HUES6 (cell line): ENCODE measurements at regions not wholly inside any gene's neighbourhood (a gene's known extent, or its start where the extent isn't known, plus 50 kb on each side); places are given as distances from the start of the nearest gene placed in this dataset.

Experiments used
- H3K27ac ChIP-seq: 2 replicates; pipeline ENCODE4 v1.7.0; 2013; ENCODE audit warnings: low read depth, mild to moderate bottlenecking, low read length, inconsistent platforms
- H3K27me3 ChIP-seq: 2 replicates; pipeline ENCODE4 v1.6.1; 2013; ENCODE audit warnings: low read length; ENCODE audit not compliant: control insufficient read depth, insufficient read depth
- H3K36me3 ChIP-seq: 2 replicates; pipeline ENCODE4 v1.6.1; 2013; ENCODE audit warnings: low read length; ENCODE audit not compliant: control insufficient read depth, insufficient read depth
- H3K4me1 ChIP-seq: 2 replicates; pipeline ENCODE4 v1.6.1; 2013; ENCODE audit warnings: low read length; ENCODE audit not compliant: control insufficient read depth, insufficient read depth
- H3K4me3 ChIP-seq: 2 replicates; pipeline ENCODE4 v1.5.1; 2013; ENCODE audit warnings: low read depth, low read length
- H3K9ac ChIP-seq: one replicate; pipeline ENCODE4 v1.6.1; 2013; ENCODE audit warnings: mild to moderate bottlenecking, low read length
- H3K9me3 ChIP-seq: 2 replicates; pipeline ENCODE4 v1.6.1; 2013; ENCODE audit warnings: low read depth, low read length; ENCODE audit not compliant: control insufficient read depth, insufficient read depth

DNA sequence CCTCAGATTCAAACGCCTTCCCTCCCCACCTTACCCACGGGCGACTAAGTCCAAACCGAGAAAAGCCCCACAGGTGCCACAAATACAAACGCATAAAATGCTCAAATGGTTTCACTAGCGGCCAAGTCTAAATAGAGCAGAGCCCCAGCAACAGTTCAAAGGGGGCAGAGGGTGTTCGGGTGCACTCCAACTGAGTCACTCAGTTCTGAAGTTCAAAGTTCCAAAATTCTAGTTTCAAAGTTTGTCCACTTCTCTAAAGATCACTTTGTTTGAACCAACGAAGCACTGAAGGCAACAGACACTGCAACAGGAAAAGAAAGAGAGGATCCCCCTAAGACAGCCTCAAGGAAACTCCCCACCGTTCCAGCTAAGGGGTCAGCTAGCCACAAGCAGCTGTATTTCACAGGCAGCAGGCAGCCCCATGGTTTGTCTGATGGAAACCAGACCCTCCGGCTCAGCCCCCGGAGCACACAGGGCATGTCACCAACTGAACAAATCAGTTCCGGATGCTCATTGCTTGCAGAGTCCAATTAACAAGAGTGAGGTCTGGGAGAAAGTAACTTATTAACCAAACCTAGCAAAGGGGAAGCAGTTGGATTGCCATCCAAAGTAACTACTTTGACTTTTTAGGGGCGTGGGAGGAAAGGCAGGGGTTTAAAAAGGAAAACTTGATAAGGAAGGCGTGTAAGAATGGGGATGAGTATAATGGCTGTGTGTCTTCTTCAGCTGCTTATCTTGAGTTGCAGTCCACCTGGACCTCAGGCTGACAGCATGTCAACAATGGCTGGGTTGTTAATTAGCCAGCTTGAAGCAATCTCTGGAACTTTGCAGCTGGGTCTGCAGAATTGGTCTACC, 1423.9 kb upstream of the PRMT6 start:
- no peak overlapping the region for H3K9ac ChIP-seq
- H3K9me3 ChIP-seq = no peaks in the 10 kb centered on the region
- H3K4me3 ChIP-seq = no peak overlapping the region
- no peaks in the 10 kb centered on the region for H3K36me3 ChIP-seq
- H3K4me1 ChIP-seq = no peaks in the 10 kb centered on the region
- H3K27me3 ChIP-seq = no peaks in the 10 kb centered on the region
- H3K27ac ChIP-seq = no peak overlapping the region

DNA sequence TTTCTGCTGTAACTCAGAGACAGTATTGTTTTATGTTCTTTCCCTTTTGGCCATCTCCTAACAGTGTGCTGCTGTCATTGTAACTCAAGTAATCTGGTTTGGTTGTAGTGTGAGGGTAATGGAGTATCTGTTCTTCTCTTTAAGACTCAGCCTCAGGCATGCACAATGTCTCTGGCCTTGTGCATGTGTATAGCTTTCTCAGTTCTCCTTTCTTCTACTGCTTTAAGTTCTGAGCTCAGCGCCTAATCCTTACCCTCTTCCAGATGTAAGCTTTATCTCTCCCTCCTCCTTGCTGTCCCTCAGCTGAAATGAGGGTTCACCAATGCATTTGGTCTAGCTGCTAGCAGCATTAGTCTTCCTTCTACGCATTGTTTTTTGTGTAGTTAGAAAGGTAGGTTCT, 1420.4 kb upstream of the PRMT6 start:
- Histone ChIP-seq H3K4me3 (no peak overlapping the region), H3K36me3 (no peaks in the 10 kb centered on the region), H3K9ac (no peak overlapping the region), H3K27me3 (no peaks in the 10 kb centered on the region), H3K4me1 (no peaks in the 10 kb centered on the region), H3K9me3 (no peaks in the 10 kb centered on the region), H3K27ac (no peak overlapping the region)

DNA sequence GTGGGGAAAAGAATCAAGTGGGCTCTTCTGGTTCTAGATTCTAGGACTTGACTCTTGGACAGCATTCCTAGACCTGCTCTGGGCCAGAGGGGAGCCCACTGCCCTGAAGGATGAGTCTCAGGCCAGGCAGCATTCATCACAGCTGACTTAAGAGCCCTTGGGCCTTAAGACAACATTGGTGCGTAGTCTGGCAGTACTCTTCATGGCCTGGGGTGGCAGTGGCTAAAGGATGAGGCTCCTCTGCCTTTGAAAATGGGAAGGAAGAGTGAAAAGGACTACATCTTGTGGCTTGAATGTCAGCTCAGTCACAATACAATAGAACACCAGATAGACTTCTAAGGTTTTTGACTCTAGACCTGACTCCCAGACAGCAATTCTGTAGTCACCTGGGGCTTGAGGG, 1415.1 kb upstream of the PRMT6 start:
- Histone ChIP-seq H3K4me3 (no peak overlapping the region), H3K9me3 (no peaks in the 10 kb centered on the region), H3K9ac (no peak overlapping the region), H3K4me1 (no peaks in the 10 kb centered on the region), H3K27me3 (no peaks in the 10 kb centered on the region), H3K36me3 (no peaks in the 10 kb centered on the region), H3K27ac (no peak overlapping the region)

DNA sequence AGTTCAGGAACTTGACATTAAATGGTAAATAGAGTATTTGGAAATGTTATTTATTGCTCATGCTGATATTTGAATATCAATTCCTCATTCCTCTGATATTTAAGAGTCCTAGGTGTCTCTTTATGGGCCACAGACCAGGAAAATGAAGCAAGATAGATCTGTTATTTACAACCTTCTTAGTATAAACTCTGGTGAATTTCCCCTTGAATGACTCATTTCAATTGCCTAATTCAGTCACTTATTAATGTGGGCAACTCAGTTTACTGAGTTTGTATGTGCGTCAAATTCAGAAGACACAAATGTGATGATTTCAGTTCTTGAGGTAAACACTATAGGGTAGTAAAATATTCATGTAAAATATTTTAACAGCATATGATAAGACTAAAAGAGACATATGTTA, 1404.4 kb upstream of the PRMT6 start:
- H3K4me1 ChIP-seq = no peaks in the 10 kb centered on the region
- no peaks in the 10 kb centered on the region for H3K27me3 ChIP-seq
- H3K27ac ChIP-seq = no peak overlapping the region
- no peak overlapping the region for H3K9ac ChIP-seq
- no peak overlapping the region for H3K4me3 ChIP-seq
- no peaks in the 10 kb centered on the region for H3K36me3 ChIP-seq
- H3K9me3 ChIP-seq = no peaks in the 10 kb centered on the region

DNA sequence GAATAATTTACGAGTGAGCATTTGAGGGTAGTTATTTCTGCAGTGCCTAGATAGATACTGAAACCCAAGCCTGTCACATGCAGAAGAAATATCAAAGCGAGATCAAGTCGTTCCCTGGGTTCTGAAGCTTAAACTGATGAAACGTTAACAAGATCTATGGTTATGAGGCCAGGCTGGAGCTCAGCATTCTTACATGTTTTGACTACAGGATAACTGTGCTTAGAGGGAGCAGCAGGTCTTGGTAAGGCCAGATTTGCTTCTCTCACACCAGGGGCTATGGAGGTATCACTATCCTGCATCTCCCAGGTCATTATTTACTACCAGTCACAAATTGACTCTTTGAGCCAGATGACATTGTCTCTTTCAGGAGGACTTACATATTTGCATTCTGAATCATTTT, 1401.4 kb upstream of the PRMT6 start:
- H3K4me3 ChIP-seq = no peak overlapping the region
- H3K27ac ChIP-seq = no peak overlapping the region
- H3K36me3 ChIP-seq = no peaks in the 10 kb centered on the region
- no peaks in the 10 kb centered on the region for H3K27me3 ChIP-seq
- no peaks in the 10 kb centered on the region for H3K4me1 ChIP-seq
- no peak overlapping the region for H3K9ac ChIP-seq
- H3K9me3 ChIP-seq = no peaks in the 10 kb centered on the region

DNA sequence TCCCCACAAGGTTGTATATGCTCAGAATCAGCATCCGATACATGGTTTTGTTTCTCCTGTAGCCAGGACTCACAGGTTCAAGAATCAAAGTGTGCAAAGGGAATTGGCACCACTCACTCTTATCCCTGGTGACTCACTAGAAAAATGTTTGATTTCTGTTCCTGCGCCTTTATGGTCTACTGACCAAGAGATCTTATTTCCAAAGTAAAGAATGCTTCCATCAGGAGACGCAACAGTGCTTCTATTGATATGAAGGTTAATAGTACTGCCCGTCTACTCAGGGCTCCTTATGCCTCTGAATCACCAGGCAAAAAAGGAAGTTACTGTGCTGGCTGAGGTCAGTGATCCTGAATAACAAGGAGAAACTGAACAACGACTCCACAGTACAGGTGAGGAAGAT, 1392.0 kb upstream of the PRMT6 start:
- Histone ChIP-seq H3K4me1 (no peaks in the 10 kb centered on the region), H3K4me3 (no peak overlapping the region), H3K9me3 (no peaks in the 10 kb centered on the region), H3K27ac (no peak overlapping the region), H3K27me3 (no peaks in the 10 kb centered on the region), H3K9ac (no peak overlapping the region), H3K36me3 (no peaks in the 10 kb centered on the region)

DNA sequence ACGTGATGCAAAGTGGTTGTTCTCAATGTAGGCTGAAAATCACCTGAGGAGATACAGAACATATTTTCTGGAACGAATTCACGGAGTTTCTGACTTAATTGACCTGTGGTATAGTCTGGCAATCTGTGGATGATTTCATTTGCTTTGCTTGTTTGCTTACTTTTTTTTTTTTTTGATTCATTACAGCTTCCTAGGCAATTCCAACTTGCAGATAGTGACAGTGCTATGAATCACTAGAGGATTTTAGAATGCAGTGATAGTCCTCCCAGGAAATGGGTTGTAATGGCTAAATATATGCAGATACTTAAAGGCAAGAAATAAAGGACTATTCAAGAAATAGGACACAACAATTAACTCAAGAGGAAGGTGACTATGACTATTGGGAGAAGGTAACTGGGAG, 1378.1 kb upstream of the PRMT6 start:
- Histone ChIP-seq H3K27me3 (no peaks in the 10 kb centered on the region), H3K4me3 (no peak overlapping the region), H3K27ac (no peak overlapping the region), H3K9ac (no peak overlapping the region), H3K4me1 (no peaks in the 10 kb centered on the region), H3K9me3 (no peaks in the 10 kb centered on the region), H3K36me3 (no peaks in the 10 kb centered on the region)

DNA sequence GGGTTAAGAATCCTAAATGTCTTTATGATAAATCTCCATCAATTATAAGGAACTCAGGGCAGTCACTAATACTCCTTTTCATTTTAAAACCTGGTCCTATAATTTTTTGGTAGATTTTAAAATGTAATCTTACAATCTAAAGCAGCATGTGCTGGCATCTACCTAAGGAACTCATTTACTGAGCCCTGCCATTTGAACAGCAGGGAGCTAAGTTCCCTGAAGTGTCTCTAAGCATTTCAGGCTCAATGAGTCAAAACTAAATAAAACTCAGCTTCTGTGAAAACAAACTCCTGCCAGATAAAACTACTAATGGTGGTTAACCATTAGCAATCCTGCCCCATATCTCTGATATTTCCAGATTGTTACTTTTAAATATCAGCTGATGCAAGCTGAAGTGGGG, 1371.8 kb upstream of the PRMT6 start:
- Histone ChIP-seq H3K9ac (no peak overlapping the region), H3K9me3 (no peaks in the 10 kb centered on the region), H3K27ac (no peak overlapping the region), H3K4me3 (no peak overlapping the region), H3K4me1 (no peaks in the 10 kb centered on the region), H3K27me3 (no peaks in the 10 kb centered on the region), H3K36me3 (no peaks in the 10 kb centered on the region)

DNA sequence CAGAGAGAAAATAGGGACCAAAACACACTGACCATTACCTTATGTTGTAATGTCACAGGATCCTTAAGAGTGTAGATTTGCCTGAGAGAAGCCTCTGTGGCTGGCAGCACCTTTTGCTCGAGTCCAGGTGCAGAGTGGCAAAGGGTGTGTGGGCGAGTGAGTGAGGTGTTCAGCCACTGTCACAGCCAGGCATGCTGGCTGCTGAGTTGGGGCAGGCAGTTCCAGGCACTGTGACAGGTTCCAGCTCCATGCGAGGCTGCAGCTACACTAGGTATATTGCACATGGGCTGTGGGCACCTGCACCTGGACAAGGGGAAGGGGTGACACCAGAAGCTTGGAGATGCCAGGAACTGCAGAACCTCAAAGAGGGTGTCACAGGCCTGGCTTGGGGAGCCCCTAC, 1370.4 kb upstream of the PRMT6 start:
- H3K9me3 ChIP-seq = no peaks in the 10 kb centered on the region
- H3K9ac ChIP-seq = no peak overlapping the region
- H3K27me3 ChIP-seq = no peaks in the 10 kb centered on the region
- no peak overlapping the region for H3K27ac ChIP-seq
- H3K4me3 ChIP-seq = no peak overlapping the region
- no peaks in the 10 kb centered on the region for H3K36me3 ChIP-seq
- no peaks in the 10 kb centered on the region for H3K4me1 ChIP-seq

DNA sequence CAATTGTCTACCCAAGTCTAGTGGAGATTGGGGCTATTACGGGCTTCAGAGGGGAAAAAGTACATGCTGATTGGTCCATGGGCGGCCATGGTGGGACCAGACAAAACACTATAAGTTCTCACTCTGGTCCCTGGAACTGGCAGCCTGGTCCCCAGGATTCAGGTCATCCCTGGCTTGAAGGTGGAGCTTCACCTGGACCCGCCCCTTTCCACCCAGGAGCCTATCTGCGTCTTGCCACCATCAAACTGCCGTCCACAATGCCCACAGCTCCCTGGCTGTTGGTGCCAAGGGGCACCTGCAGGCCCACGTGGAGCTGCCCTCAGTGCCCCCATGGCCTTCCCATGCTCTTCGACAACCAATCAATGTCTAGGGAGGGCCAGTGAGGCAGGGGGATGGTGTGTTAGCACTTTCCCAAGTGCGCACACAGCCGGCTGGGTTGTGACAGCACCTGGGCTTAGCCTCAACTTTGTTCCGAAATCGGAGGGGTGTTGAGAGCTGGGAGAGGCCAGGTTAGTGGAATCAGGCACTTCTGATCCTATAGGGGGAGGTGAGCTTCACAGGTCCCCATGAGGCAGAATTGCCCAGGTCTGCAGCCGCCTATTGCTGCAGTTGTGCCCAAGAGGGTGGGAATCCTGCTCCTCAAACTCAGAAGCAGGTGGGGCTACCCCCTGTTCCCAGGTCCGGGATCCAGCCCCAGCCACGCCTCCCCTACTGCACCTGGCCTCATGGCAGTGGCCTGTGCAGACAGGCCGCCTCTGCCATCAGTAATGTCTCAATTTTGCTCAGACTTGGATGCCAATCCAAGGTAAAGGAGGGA, 1369.4 kb upstream of the PRMT6 start:
- Histone ChIP-seq H3K9me3 (no peaks in the 10 kb centered on the region), H3K9ac (no peak overlapping the region), H3K4me1 (no peaks in the 10 kb centered on the region)

DNA sequence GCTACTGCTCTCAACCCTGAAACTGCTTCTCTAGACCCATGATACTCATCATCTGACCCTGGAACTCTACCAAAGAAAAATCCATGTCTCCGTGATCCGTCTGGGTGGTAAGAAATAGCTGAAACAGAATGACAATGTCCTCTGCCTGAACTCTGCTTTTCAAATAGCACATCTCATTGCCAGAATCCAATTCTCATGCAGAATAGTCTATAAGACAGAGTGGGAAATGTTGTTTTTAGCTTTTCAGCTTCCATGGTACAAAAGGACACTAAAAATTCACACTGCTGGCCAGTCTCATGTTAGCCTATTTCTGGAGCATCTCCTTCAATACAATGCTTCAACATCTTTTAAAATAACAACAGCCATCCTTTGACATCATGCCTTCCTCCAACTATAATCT, 1355.8 kb upstream of the PRMT6 start:
- Histone ChIP-seq H3K4me3 (no peak overlapping the region), H3K9ac (no peak overlapping the region), H3K4me1 (no peaks in the 10 kb centered on the region), H3K36me3 (no peaks in the 10 kb centered on the region), H3K27ac (no peak overlapping the region), H3K9me3 (no peaks in the 10 kb centered on the region), H3K27me3 (no peaks in the 10 kb centered on the region)

More for the DNA sequence above, 1369.4 kb upstream of the PRMT6 start:
- Histone ChIP-seq H3K4me3 (no peak overlapping the region), H3K27ac (no peak overlapping the region), H3K27me3 (no peaks in the 10 kb centered on the region), H3K36me3 (no peaks in the 10 kb centered on the region)
